Keratinocyte (primary cell): ENCODE measurements at regions not wholly inside any gene's neighbourhood (a gene's known extent, or its start where the extent isn't known, plus 50 kb on each side); places are given as distances from the start of the nearest gene placed in this dataset.

Experiments
- EZH2 ChIP-seq: IDR thresholded peaks from one replicate; pipeline ENCODE4 v1.6.1; 2012; ENCODE audit warnings: inconsistent platforms, mild to moderate bottlenecking, low read length, moderate library complexity
- TF ChIP-seq, protein P1 (sequence below), 3 experiments: IDR thresholded peaks in 1 of 3; conservative IDR thresholded peaks in 1 of 3; optimal IDR thresholded peaks in 1 of 3; 2 replicates in 2 of 3; 3 replicates in 1 of 3; pipeline versions ENCODE3 to v1.5.1; 2011; ENCODE audit warnings: low read length in 3 of 3, mild to moderate bottlenecking in 3 of 3, moderate library complexity in 2 of 3, control low read depth in 1 of 3, inconsistent platforms in 1 of 3; ENCODE audit not compliant: insufficient read depth in 2 of 3; ENCODE audit errors: extremely low read depth in 1 of 3

DNA sequence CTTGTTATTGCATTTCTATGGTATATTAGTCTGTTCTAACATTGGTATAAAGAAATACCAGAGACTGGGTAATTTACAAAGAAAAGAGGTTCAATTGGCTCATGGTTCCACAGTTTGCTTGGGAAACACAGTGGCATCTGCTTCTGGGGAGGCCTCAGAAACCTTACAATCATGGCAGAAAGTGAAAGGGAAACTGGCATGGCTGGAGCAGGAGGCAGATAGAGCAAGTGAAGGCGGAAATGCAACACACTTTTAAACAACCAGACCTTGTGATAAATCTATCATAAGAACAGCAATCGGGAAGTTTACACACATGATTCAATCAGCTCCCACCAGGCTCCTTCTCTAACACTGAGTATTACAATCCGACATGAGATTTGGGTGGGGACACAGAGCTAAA lies 346.6 kb upstream of the GNPDA2 start:
- TF ChIP-seq EZH2 = no peak
- TF ChIP-seq, protein P1, sequence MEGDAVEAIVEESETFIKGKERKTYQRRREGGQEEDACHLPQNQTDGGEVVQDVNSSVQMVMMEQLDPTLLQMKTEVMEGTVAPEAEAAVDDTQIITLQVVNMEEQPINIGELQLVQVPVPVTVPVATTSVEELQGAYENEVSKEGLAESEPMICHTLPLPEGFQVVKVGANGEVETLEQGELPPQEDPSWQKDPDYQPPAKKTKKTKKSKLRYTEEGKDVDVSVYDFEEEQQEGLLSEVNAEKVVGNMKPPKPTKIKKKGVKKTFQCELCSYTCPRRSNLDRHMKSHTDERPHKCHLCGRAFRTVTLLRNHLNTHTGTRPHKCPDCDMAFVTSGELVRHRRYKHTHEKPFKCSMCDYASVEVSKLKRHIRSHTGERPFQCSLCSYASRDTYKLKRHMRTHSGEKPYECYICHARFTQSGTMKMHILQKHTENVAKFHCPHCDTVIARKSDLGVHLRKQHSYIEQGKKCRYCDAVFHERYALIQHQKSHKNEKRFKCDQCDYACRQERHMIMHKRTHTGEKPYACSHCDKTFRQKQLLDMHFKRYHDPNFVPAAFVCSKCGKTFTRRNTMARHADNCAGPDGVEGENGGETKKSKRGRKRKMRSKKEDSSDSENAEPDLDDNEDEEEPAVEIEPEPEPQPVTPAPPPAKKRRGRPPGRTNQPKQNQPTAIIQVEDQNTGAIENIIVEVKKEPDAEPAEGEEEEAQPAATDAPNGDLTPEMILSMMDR (optimal IDR thresholded peaks at IDR 0.05 in 1 of 3, IDR thresholded peaks at IDR 0.05 in 1 of 3, conservative IDR thresholded peaks at IDR 0.05 in 1 of 3; ENCODE audit: extremely low read depth in 1 of 3, insufficient read depth in 2 of 3, low read length in 3 of 3) = no peak
